OCI-LY7 (cell line): ENCODE measurements at regions not wholly inside any gene's neighbourhood (a gene's known extent, or its start where the extent isn't known, plus 50 kb on each side); places are given as distances from the start of the nearest gene placed in this dataset.

Experiments
- BruUV-seq: library from RNA; stranded (reverse); fragments of 400-500 nt; replicated peaks from 2 replicates; lab custom pipeline; 2021; lab: Mats Ljungman, UMichigan
- CTCF ChIA-PET: fragments of 300-600 bp; sonication (Branson Sonifier 250); formaldehyde crosslinking; loops from one replicate; lab custom pipeline; 2022; ENCODE audit warnings: antibody characterized with exemption; ENCODE audit not compliant: unreplicated experiment; lab: Charles Lee
- POLR2A ChIA-PET: fragments of 300-600 bp; sonication (Branson Sonifier 250); formaldehyde crosslinking; loops from one replicate; lab custom pipeline; 2022; ENCODE audit warnings: antibody characterized with exemption; lab: Charles Lee
- DNase-seq: peaks from one replicate; pipeline ENCODE4 v3.0.0-alpha.2; 2015; ENCODE audit warnings: low spot score
- H2AFZ ChIP-seq: fragments of 200-600 bp; sonication (generic), shearing (Covaris generic); 2 replicates; pipeline ENCODE4 v1.6.1; 2014; ENCODE audit warnings: mild to moderate bottlenecking, antibody characterized with exemption, low read length, moderate library complexity
- H3K27ac ChIP-seq: fragments of 200-600 bp; sonication (generic); 2 replicates; pipeline ENCODE4 v1.5.1; 2014; ENCODE audit warnings: mixed run types, low read depth, mild to moderate bottlenecking, moderate library complexity, low read length, inconsistent platforms; ENCODE audit not compliant: poor library complexity, severe bottlenecking
- H3K36me3 ChIP-seq: fragments of 200-600 bp; sonication (generic); 2 replicates; pipeline ENCODE4 v1.6.1; 2014; ENCODE audit warnings: mild to moderate bottlenecking, antibody characterized with exemption, low read length, moderate library complexity, mixed read lengths; ENCODE audit not compliant: insufficient read depth
- H3K4me1 ChIP-seq: fragments of 200-600 bp; sonication (generic); 2 replicates; pipeline ENCODE4 v1.5.1; 2014; ENCODE audit warnings: mild to moderate bottlenecking, low read length; ENCODE audit not compliant: insufficient read depth, poor library complexity, severe bottlenecking
- H3K4me2 ChIP-seq: fragments of 200-600 bp; sonication (generic); 2 replicates; pipeline ENCODE4 v1.6.1; 2014; ENCODE audit warnings: mild to moderate bottlenecking, low read length
- H3K4me3 ChIP-seq: fragments of 200-600 bp; sonication (generic); 2 replicates; pipeline ENCODE4 v1.5.1; 2014; ENCODE audit warnings: mild to moderate bottlenecking, low read depth, low read length; ENCODE audit not compliant: poor library complexity, severe bottlenecking
- H3K79me2 ChIP-seq: fragments of 200-600 bp; sonication (generic); 2 replicates; pipeline ENCODE4 v1.6.1; 2016; ENCODE audit warnings: low read depth, mild to moderate bottlenecking, low read length, moderate library complexity, mixed read lengths; ENCODE audit not compliant: insufficient read depth
- H3K9me2 ChIP-seq: fragments of 200-600 bp; sonication (generic); 2 replicates; pipeline ENCODE4 v1.6.1; 2016; ENCODE audit warnings: mild to moderate bottlenecking, low read length, mixed read lengths; ENCODE audit not compliant: insufficient read depth
- H3K9me3 ChIP-seq: fragments of 200-600 bp; sonication (generic); 2 replicates; pipeline ENCODE4 v1.6.1; 2014; ENCODE audit warnings: mild to moderate bottlenecking, mixed run types, low read length, mixed read lengths
- H4K20me1 ChIP-seq: fragments of 200-600 bp; sonication (generic); 2 replicates; pipeline ENCODE4 v1.6.1; 2014; ENCODE audit warnings: mild to moderate bottlenecking, antibody characterized with exemption, low read length, moderate library complexity, mixed read lengths; ENCODE audit not compliant: insufficient read depth
- EZH2phosphoT487 ChIP-seq: fragments of 200-600 bp; sonication (generic); IDR thresholded peaks from 2 replicates; pipeline ENCODE4 v1.6.1; 2018; ENCODE audit warnings: low read depth, borderline replicate concordance, mild to moderate bottlenecking, mixed run types, antibody characterized with exemption, low read length, moderate library complexity, mixed read lengths
- intact Hi-C: fragments of 100-400 bp; cut with micrococcal nuclease; formaldehyde crosslinking; loops from one replicate; pipeline ENCODE4 v1.10.0; 2022; ENCODE audit not compliant: unreplicated experiment
- TF ChIP-seq, protein P1 (sequence below): fragments of 200-600 bp; sonication (generic); conservative IDR thresholded peaks from 2 replicates; pipeline ENCODE4 v1.5.1; 2014; ENCODE audit warnings: mild to moderate bottlenecking, antibody characterized with exemption, low read length, moderate library complexity, mixed read lengths

DNA sequence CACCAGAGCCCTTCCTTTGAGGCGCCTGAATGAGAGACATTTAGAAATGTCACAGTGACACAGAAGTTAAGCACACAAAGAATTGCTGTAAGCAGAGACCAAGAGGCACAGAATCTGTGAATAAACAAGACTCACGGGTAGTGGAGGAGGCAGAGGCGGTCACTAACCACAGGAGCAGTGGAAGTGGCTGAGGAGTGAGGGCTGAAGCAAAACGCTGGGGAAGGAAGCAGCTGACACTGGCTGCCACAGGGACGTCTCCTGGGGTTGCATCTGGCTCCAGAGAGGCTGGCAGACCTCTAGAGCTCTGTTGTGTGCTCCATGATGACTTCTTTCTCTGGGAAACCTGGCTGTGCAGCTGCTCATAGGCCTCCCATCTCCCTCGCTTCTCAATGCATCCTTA lies 65.0 kb upstream of the SLC2A12 start:
- H3K9me3 ChIP-seq, result no peaks in the 10 kb centered on the region
- CTCF ChIA-PET, result no interaction called here
- DNase-seq, result no peak
- H2AFZ ChIP-seq, result no peak overlapping the region
- TF ChIP-seq, protein P1, sequence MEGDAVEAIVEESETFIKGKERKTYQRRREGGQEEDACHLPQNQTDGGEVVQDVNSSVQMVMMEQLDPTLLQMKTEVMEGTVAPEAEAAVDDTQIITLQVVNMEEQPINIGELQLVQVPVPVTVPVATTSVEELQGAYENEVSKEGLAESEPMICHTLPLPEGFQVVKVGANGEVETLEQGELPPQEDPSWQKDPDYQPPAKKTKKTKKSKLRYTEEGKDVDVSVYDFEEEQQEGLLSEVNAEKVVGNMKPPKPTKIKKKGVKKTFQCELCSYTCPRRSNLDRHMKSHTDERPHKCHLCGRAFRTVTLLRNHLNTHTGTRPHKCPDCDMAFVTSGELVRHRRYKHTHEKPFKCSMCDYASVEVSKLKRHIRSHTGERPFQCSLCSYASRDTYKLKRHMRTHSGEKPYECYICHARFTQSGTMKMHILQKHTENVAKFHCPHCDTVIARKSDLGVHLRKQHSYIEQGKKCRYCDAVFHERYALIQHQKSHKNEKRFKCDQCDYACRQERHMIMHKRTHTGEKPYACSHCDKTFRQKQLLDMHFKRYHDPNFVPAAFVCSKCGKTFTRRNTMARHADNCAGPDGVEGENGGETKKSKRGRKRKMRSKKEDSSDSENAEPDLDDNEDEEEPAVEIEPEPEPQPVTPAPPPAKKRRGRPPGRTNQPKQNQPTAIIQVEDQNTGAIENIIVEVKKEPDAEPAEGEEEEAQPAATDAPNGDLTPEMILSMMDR, result no peak
- TF ChIP-seq EZH2phosphoT487, result no peak
- H3K27ac ChIP-seq, result no peak overlapping the region
- POLR2A ChIA-PET, result interaction anchor here (0.6 kb wide), 1 partner anchor 1141 kb away, joined by 3 read pairs; no protein-coding TSS in a partner anchor
- no peak overlapping the region for H3K4me3 ChIP-seq
- no peaks in the 10 kb centered on the region for H3K4me1 ChIP-seq
- no peak overlapping the region for H3K4me2 ChIP-seq
- no peaks in the 10 kb centered on the region for H3K9me2 ChIP-seq
- BruUV-seq, result no TSS peak
- intact Hi-C loops, result no loop called here
- no peaks in the 10 kb centered on the region for H3K79me2 ChIP-seq
- H3K36me3 ChIP-seq, result no peaks in the 10 kb centered on the region
- H4K20me1 ChIP-seq, result no peaks in the 10 kb centered on the region

DNA sequence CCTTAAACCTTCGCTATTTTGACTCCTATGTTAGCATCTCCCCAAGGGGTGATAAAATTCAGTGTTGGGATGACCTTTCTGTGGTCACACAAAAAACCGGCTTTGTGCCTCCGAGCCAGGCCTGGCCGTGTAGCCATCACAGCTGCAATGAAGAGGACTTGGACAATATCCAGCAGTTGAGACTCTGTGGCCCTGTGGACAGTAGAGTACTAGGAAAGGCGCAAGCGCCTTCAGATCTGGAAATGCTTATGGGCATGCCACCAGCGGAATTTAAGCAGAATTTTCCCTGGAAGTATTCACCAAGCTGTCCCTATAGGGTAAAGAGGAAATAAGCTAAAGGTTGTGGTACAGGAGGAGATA lies 63.3 kb upstream of the SLC2A12 start:
- BruUV-seq, result no TSS peak
- POLR2A ChIA-PET, result no interaction called here
- no peak for DNase-seq
- no peaks in the 10 kb centered on the region for H3K4me1 ChIP-seq
- intact Hi-C loops, result no loop called here
- no peak overlapping the region for H2AFZ ChIP-seq
- no peak for TF ChIP-seq EZH2phosphoT487
- TF ChIP-seq, protein P1, result no peak
- no peaks in the 10 kb centered on the region for H4K20me1 ChIP-seq
- no peak overlapping the region for H3K27ac ChIP-seq
- no peaks in the 10 kb centered on the region for H3K9me3 ChIP-seq
- CTCF ChIA-PET, result no interaction called here
- H3K9me2 ChIP-seq, result no peaks in the 10 kb centered on the region
- no peaks in the 10 kb centered on the region for H3K79me2 ChIP-seq
- no peak overlapping the region for H3K4me2 ChIP-seq
- H3K4me3 ChIP-seq, result no peak overlapping the region
- H3K36me3 ChIP-seq, result no peaks in the 10 kb centered on the region

DNA sequence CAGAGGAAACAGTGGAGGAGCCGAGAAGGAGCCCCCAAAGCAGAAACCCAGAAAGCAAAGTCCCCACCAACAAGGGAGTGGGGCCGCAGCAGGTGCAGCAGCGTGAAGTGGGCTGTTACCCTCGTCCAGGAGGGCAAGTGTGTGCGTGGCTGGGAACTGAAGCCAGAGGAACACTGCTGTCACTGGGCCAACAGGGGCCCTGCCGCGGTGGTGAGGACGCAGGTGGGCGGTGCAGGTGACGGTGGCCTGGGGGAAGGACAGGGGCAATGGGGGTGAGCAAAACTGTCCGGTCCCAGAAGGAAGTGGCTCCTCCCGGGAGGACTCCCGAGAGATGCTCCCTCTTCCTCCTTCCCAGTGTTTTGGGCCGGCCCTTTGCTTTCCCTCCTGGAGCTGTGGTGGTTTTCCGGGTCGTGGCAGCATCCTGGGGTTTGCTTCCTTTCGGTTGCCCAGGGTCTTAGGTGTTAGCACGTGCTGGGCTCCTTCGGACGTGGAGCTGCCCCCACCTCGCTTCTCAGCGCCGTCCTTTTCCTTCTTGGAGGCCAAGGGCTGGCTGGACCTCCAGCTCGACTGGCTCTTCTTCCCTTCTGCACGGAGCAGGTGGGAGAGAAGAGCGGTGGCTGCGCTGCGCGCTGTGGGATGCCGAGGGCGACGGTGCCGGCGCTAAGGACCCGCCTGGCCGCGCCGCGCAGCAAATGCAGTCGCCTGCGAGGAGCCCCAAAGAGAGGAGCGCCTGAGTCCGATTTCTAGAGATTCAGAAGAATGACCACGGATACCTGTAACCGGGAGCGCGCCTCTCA lies 62.7 kb upstream of the SLC2A12 start:
- H3K36me3 ChIP-seq, result no peaks in the 10 kb centered on the region
- H3K4me2 ChIP-seq, result no peak overlapping the region
- DNase-seq, result no peak
- intact Hi-C loops, result no loop called here
- H4K20me1 ChIP-seq, result no peaks in the 10 kb centered on the region
- ChIA-PET POLR2A (no interaction called here), CTCF (no interaction called here)
- H2AFZ ChIP-seq, result no peak overlapping the region
- no TSS peak for BruUV-seq
- no peak for TF ChIP-seq EZH2phosphoT487
- TF ChIP-seq, protein P1, result no peak
- no peaks in the 10 kb centered on the region for H3K79me2 ChIP-seq
- no peaks in the 10 kb centered on the region for H3K9me3 ChIP-seq
- H3K9me2 ChIP-seq, result no peaks in the 10 kb centered on the region
- no peaks in the 10 kb centered on the region for H3K4me1 ChIP-seq
- H3K4me3 ChIP-seq, result no peak overlapping the region
- no peak overlapping the region for H3K27ac ChIP-seq
